HEK293 (cell line): ENCODE measurements at regions not wholly inside any gene's neighbourhood (a gene's known extent, or its start where the extent isn't known, plus 50 kb on each side); places are given as distances from the start of the nearest gene placed in this dataset.

Experiments
- CTCF ChIA-PET: fragments of 350-600 bp; formaldehyde crosslinking; extraction: SDS; loops from one replicate; lab custom pipeline; 2021; ENCODE audit warnings: antibody characterized with exemption; lab: Yijun Ruan, JAX
- POLR2A ChIA-PET: fragments of 300-600 bp; formaldehyde crosslinking; extraction: SDS; loops from one replicate; lab custom pipeline; 2020; ENCODE audit warnings: antibody characterized with exemption, inconsistent platforms; lab: Yijun Ruan, JAX
- H3K27ac ChIP-seq: fragments of 200-500 bp; sonication (Bioruptor generic); 2 replicates; pipeline ENCODE4 v1.5.1; 2014; ENCODE audit warnings: low read depth, low read length, control low read depth, inconsistent platforms; ENCODE audit errors: extremely low read depth
- H3K36me3 ChIP-seq, 2 experiments: fragments of 200-500 bp in 1 of 2; sonication (Bioruptor generic) in 1 of 2; 1 replicate in 1 of 2; 2 replicates in 1 of 2; pipeline ENCODE4 v1.5.1; 2014 to 2017; ENCODE audit warnings: inconsistent platforms in 2 of 2, low read length in 2 of 2; ENCODE audit not compliant: control insufficient read depth in 2 of 2, insufficient read depth in 1 of 2
- H3K4me1 ChIP-seq: fragments of 200-500 bp; sonication (Bioruptor generic); 2 replicates; pipeline ENCODE4 v1.5.1; 2014; ENCODE audit warnings: mild to moderate bottlenecking, low read length, inconsistent platforms; ENCODE audit not compliant: control insufficient read depth, insufficient read depth
- H3K4me3 ChIP-seq: 2 replicates; pipeline ENCODE4 v1.5.1; 2011; ENCODE audit warnings: low read depth, mild to moderate bottlenecking, control low read depth, low read length, moderate library complexity
- H3K9me3 ChIP-seq: fragments of 200-500 bp; sonication (Bioruptor generic); 2 replicates; pipeline ENCODE4 v1.5.1; 2014; ENCODE audit warnings: low read depth, low read length, inconsistent platforms; ENCODE audit not compliant: control insufficient read depth, insufficient read depth
- EGR2 ChIP-seq: fragments of 450-650 bp; formaldehyde crosslinking; IDR thresholded peaks from 2 replicates; pipeline ENCODE4 v1.5.1; 2016; ENCODE audit warnings: low read depth, missing biosample characterization, missing genetic modification characterization
- GLI2 ChIP-seq: fragments of 450-650 bp; formaldehyde crosslinking; IDR thresholded peaks from 2 replicates; pipeline ENCODE4; 2017; ENCODE audit warnings: missing biosample characterization, missing genetic modification characterization, low read depth, borderline replicate concordance
- GLI4 ChIP-seq: fragments of 450-650 bp; formaldehyde crosslinking; IDR thresholded peaks from 2 replicates; pipeline ENCODE4 v1.5.1; 2016; ENCODE audit warnings: missing biosample characterization, missing genetic modification characterization
- KLF16 ChIP-seq: fragments of 450-650 bp; formaldehyde crosslinking; IDR thresholded peaks from 2 replicates; pipeline ENCODE4 v1.5.1; 2017; ENCODE audit warnings: missing biosample characterization, missing genetic modification characterization
- YY2 ChIP-seq: fragments of 450-650 bp; formaldehyde crosslinking; IDR thresholded peaks from 2 replicates; pipeline ENCODE4 v1.5.1; 2016; ENCODE audit warnings: missing biosample characterization, missing genetic modification characterization
- ZFHX2 ChIP-seq: fragments of 450-650 bp; formaldehyde crosslinking; conservative IDR thresholded peaks from 2 replicates; pipeline ENCODE4 v1.5.1; 2016; ENCODE audit warnings: missing biosample characterization, missing genetic modification characterization
- ZNF114 ChIP-seq: fragments of 450-650 bp; formaldehyde crosslinking; IDR thresholded peaks from 2 replicates; pipeline ENCODE4 v1.5.0; 2017; ENCODE audit warnings: missing biosample characterization, missing genetic modification characterization
- ZNF214 ChIP-seq: fragments of 450-650 bp; formaldehyde crosslinking; IDR thresholded peaks from 2 replicates; pipeline ENCODE4 v1.5.1; 2017; ENCODE audit warnings: missing biosample characterization, mild to moderate bottlenecking, missing genetic modification characterization, borderline replicate concordance
- ZNF23 ChIP-seq: fragments of 450-650 bp; formaldehyde crosslinking; IDR thresholded peaks from 2 replicates; pipeline ENCODE4 v1.5.1; 2016; ENCODE audit warnings: missing biosample characterization, missing genetic modification characterization, borderline replicate concordance
- ZNF354C ChIP-seq: fragments of 450-650 bp; formaldehyde crosslinking; IDR thresholded peaks from 2 replicates; pipeline ENCODE4 v1.5.1; 2016; ENCODE audit warnings: missing biosample characterization, missing genetic modification characterization, low read depth, borderline replicate concordance
- ZNF366 ChIP-seq: fragments of 450-650 bp; formaldehyde crosslinking; conservative IDR thresholded peaks from 2 replicates; pipeline ENCODE4 v1.5.1; 2016; ENCODE audit warnings: missing biosample characterization, missing genetic modification characterization
- ZNF501 ChIP-seq: fragments of 450-650 bp; formaldehyde crosslinking; IDR thresholded peaks from 2 replicates; pipeline ENCODE4 v1.5.1; 2016; ENCODE audit warnings: missing biosample characterization, missing genetic modification characterization
- ZNF529 ChIP-seq: fragments of 450-650 bp; formaldehyde crosslinking; IDR thresholded peaks from 2 replicates; pipeline ENCODE4 v1.5.1; 2017; ENCODE audit warnings: missing genetic modification characterization, missing biosample characterization; ENCODE audit not compliant: insufficient replicate concordance
- ZNF585B ChIP-seq: fragments of 450-650 bp; formaldehyde crosslinking; IDR thresholded peaks from 2 replicates; pipeline ENCODE4 v1.5.1; 2016; ENCODE audit warnings: missing biosample characterization, missing genetic modification characterization
- ZNF658 ChIP-seq: fragments of 450-650 bp; formaldehyde crosslinking; IDR thresholded peaks from 2 replicates; pipeline ENCODE4; 2016; ENCODE audit warnings: missing biosample characterization, missing genetic modification characterization
- ZNF670 ChIP-seq: fragments of 450-650 bp; formaldehyde crosslinking; IDR thresholded peaks from 2 replicates; pipeline ENCODE4 v1.5.1; 2016; ENCODE audit warnings: missing biosample characterization, missing genetic modification characterization, low read depth
- ZNF785 ChIP-seq: fragments of 450-650 bp; formaldehyde crosslinking; IDR thresholded peaks from 2 replicates; pipeline ENCODE4 v1.5.1; 2016; ENCODE audit warnings: missing biosample characterization, missing genetic modification characterization
- ZSCAN30 ChIP-seq: fragments of 450-650 bp; IDR thresholded peaks from 2 replicates; pipeline ENCODE4 v1.5.1; 2018; ENCODE audit warnings: missing biosample characterization, mild to moderate bottlenecking, missing genetic modification characterization, moderate library complexity
- TF ChIP-seq, protein P1 (sequence below): fragments of 450-650 bp; formaldehyde crosslinking; IDR thresholded peaks from 2 replicates; pipeline ENCODE4 v1.5.1; 2017; ENCODE audit warnings: missing biosample characterization, mild to moderate bottlenecking, missing genetic modification characterization, moderate library complexity
- TF ChIP-seq, protein P2 (sequence below): fragments of 450-650 bp; formaldehyde crosslinking; IDR thresholded peaks from 2 replicates; pipeline ENCODE4 v1.5.1; 2017; ENCODE audit warnings: missing biosample characterization, missing genetic modification characterization
- TF ChIP-seq, protein P3 (sequence below): fragments of 450-650 bp; formaldehyde crosslinking; IDR thresholded peaks from 2 replicates; pipeline ENCODE4 v1.5.1; 2016; ENCODE audit warnings: missing biosample characterization, missing genetic modification characterization

DNA sequence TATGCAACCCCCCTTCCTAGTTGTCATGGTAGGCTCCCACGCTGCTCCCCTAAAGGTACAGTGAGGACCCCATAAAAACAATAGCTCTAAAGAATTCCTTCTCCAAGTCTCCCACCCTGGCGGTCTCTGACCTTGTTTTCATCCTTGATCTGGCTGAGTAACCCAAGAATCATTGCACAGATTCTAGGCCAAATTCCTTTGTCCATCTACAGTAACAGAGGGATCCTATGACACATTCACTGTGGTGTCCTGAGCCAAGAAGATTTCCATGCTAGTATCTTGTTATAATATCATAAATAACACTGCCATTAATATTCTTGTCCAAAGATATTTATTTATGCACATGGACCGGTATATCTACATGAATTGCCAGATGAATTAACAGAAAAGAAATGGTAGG lies 240.2 kb downstream of the CYP26B1 start:
- Histone ChIP-seq H3K27ac (no peak overlapping the region), H3K36me3 (no peaks in the 10 kb centered on the region), H3K4me3 (no peak overlapping the region), H3K9me3 (no peaks in the 10 kb centered on the region; the same call in none of the 2 replicates), H3K4me1 (no peaks in the 10 kb centered on the region)
- ChIA-PET POLR2A (no interaction called here), CTCF (interaction anchor here (5.0 kb wide), 1 partner anchor 17 kb away, joined by 43 read pairs; no protein-coding TSS in a partner anchor)
- no peak for TF ChIP-seq ZFHX2 (tag by site-specific recombination)
- TF ChIP-seq ZNF23 = no peak
- TF ChIP-seq ZNF658 = no peak

DNA sequence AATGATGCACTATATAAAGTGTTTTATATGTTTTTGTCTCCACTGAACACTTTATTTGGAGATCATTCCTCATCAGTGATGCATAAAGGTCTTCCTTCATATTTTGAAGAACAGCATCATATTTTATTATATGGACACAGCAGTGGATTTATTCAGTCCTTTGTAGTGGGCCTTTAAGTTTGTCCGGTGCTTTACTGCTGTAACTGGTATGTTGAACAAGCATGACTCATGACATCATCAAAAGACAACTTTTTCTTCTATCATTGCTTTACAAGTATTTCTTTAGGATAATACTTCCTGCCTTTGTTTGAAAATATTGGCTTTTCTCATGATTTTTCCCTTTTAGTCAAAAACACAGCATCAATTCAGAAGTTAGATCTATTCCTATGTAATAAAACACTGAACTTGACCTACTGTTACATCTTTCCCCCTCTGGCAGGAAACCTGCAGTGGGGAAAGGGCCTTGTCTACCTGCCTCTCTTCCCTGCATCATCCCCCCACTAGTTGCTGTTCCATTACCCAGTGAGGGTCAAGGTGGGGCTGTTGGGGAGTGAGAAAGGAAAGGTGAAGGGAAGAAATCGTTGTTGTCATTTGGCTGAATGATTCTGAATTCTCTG lies 241.2 kb downstream of the CYP26B1 start:
- no peaks in the 10 kb centered on the region; the same call in none of the 2 replicates for H3K9me3 ChIP-seq
- no peaks in the 10 kb centered on the region for H3K4me1 ChIP-seq
- H3K36me3 ChIP-seq = no peaks in the 10 kb centered on the region
- TF ChIP-seq ZNF585B (tag by site-specific recombination) (no peak), ZSCAN30 (no peak), ZNF214 (tag by site-specific recombination) (no peak), EGR2 (tag by site-specific recombination) (no peak), ZFHX2 (tag by site-specific recombination) (no peak), KLF16 (tag by site-specific recombination) (no peak), ZNF529 (tag by site-specific recombination) (no peak), ZNF670 (tag by site-specific recombination) (no peak), GLI4 (no peak), ZNF23 (no peak), ZNF366 (tag by site-specific recombination) (no peak), ZNF785 (tag by site-specific recombination) (no peak), ZNF354C (tag by site-specific recombination) (no peak), GLI2 (no peak), ZNF114 (no peak), YY2 (tag by site-specific recombination) (no peak), ZNF501 (no peak)
- TF ChIP-seq, protein P1, sequence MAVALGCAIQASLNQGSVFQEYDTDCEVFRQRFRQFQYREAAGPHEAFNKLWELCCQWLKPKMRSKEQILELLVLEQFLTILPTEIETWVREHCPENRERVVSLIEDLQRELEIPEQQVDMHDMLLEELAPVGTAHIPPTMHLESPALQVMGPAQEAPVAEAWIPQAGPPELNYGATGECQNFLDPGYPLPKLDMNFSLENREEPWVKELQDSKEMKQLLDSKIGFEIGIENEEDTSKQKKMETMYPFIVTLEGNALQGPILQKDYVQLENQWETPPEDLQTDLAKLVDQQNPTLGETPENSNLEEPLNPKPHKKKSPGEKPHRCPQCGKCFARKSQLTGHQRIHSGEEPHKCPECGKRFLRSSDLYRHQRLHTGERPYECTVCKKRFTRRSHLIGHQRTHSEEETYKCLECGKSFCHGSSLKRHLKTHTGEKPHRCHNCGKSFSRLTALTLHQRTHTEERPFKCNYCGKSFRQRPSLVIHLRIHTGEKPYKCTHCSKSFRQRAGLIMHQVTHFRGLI (tag by site-specific recombination) = no peak
- TF ChIP-seq, protein P2, sequence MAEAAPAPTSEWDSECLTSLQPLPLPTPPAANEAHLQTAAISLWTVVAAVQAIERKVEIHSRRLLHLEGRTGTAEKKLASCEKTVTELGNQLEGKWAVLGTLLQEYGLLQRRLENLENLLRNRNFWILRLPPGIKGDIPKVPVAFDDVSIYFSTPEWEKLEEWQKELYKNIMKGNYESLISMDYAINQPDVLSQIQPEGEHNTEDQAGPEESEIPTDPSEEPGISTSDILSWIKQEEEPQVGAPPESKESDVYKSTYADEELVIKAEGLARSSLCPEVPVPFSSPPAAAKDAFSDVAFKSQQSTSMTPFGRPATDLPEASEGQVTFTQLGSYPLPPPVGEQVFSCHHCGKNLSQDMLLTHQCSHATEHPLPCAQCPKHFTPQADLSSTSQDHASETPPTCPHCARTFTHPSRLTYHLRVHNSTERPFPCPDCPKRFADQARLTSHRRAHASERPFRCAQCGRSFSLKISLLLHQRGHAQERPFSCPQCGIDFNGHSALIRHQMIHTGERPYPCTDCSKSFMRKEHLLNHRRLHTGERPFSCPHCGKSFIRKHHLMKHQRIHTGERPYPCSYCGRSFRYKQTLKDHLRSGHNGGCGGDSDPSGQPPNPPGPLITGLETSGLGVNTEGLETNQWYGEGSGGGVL (tag by site-specific recombination) = no peak
- TF ChIP-seq, protein P3, sequence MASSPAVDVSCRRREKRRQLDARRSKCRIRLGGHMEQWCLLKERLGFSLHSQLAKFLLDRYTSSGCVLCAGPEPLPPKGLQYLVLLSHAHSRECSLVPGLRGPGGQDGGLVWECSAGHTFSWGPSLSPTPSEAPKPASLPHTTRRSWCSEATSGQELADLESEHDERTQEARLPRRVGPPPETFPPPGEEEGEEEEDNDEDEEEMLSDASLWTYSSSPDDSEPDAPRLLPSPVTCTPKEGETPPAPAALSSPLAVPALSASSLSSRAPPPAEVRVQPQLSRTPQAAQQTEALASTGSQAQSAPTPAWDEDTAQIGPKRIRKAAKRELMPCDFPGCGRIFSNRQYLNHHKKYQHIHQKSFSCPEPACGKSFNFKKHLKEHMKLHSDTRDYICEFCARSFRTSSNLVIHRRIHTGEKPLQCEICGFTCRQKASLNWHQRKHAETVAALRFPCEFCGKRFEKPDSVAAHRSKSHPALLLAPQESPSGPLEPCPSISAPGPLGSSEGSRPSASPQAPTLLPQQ (tag by site-specific recombination) = no peak
- ChIA-PET CTCF (interaction anchor here (1.5 kb wide), 1 partner anchor 17 kb away, joined by 13 read pairs; no protein-coding TSS in a partner anchor), POLR2A (no interaction called here)
- H3K4me3 ChIP-seq = no peak overlapping the region
- no peak overlapping the region for H3K27ac ChIP-seq
